ENCODE measurements at regions not wholly inside any gene's neighbourhood (a gene's known extent, or its start where the extent isn't known, plus 50 kb on each side); places are given as distances from the start of the nearest gene placed in this dataset.

DNA sequence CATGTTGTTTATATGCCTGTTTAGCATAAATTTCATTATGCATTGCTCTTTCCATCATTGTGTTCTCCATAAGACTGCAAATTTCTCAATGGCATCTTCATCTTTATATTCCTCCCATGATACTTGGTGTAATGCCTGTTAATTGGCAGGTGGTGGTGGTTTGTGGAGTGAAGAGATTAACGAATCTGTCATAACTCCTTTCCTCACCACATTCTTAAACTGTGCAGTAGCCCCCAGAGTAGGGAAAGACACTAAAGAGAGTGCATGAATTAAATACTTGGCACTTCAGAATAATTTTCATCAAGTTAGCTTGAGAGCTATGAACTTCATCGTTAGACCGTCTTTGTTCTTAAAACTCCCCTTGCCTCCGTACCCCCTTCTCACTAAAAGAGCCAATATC lies 329.7 kb downstream of the HS3ST3B1 start:
- peaks cover 3% of the 10 kb centered on the region for H3K9me3 Mint-ChIP-seq
- no peak overlapping the region for H3K4me2 ChIP-seq

DNA sequence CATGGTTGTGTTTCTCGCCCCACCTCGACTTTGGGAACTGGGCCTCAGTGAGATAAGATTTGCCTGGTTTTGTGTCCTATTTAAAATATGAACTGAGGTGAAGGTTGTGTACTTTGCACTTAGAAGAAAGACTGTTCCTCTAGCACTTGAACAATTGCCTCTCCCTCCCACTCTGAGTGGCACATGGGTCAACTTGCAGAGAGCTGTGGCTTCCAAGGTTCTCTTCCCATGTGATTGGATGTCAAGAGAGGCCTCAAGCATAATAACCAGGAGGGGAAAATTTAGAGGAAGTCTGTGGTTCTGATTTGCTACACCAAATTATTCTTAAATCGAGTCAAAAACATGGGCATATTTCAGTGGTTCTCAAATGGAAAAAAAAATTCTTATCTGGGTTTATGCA lies 329.2 kb downstream of the HS3ST3B1 start:
- no peak overlapping the region for H3K4me3 Mint-ChIP-seq
- Histone ChIP-seq H3K79me2 (ENCODE audit: low read depth) (no peaks in the 10 kb centered on the region), H2AFZ (replicated peaks) (no peak overlapping the region), H3K36me3 (no peaks in the 10 kb centered on the region), H3K9ac (no peak overlapping the region), H3K4me3 (no peak overlapping the region), H3K27ac (no peak overlapping the region), H3K9me3 (ENCODE audit: low read depth) (no peaks in the 10 kb centered on the region), H4K20me1 (ENCODE audit: low read depth) (no peaks in the 10 kb centered on the region), H3K27me3 (no peaks in the 10 kb centered on the region), H3F3A (ENCODE audit: low read depth) (no peaks in the 10 kb centered on the region), H3K4me1 (no peaks in the 10 kb centered on the region), H3K4me2 (no peak overlapping the region)
- TF ChIP-seq, protein P1, sequence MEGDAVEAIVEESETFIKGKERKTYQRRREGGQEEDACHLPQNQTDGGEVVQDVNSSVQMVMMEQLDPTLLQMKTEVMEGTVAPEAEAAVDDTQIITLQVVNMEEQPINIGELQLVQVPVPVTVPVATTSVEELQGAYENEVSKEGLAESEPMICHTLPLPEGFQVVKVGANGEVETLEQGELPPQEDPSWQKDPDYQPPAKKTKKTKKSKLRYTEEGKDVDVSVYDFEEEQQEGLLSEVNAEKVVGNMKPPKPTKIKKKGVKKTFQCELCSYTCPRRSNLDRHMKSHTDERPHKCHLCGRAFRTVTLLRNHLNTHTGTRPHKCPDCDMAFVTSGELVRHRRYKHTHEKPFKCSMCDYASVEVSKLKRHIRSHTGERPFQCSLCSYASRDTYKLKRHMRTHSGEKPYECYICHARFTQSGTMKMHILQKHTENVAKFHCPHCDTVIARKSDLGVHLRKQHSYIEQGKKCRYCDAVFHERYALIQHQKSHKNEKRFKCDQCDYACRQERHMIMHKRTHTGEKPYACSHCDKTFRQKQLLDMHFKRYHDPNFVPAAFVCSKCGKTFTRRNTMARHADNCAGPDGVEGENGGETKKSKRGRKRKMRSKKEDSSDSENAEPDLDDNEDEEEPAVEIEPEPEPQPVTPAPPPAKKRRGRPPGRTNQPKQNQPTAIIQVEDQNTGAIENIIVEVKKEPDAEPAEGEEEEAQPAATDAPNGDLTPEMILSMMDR (IDR thresholded peaks at IDR 0.05): no peak
- no peak for TF ChIP-seq EZH2phosphoT487 (IDR thresholded peaks at IDR 0.05)
- TF ChIP-seq EZH2 (IDR thresholded peaks at IDR 0.05): no peak
- H3K27ac Mint-ChIP-seq: no peak overlapping the region
- no peak for DNase-seq (ENCODE audit: low spot score)
- peaks cover 3% of the 10 kb centered on the region for H3K9me3 Mint-ChIP-seq
- H3K27me3 Mint-ChIP-seq (ENCODE audit: insufficient read depth, low read depth): no peaks in the 10 kb centered on the region
- H3K36me3 Mint-ChIP-seq: no peaks in the 10 kb centered on the region
- H3K4me1 Mint-ChIP-seq: no peaks in the 10 kb centered on the region

More for the DNA sequence above, 329.7 kb downstream of the HS3ST3B1 start:
- Histone ChIP-seq H3K27ac (no peak overlapping the region), H2AFZ (replicated peaks) (no peak overlapping the region), H4K20me1 (ENCODE audit: low read depth) (no peaks in the 10 kb centered on the region), H3F3A (ENCODE audit: low read depth) (no peaks in the 10 kb centered on the region), H3K36me3 (no peaks in the 10 kb centered on the region), H3K79me2 (ENCODE audit: low read depth) (no peaks in the 10 kb centered on the region), H3K4me1 (no peaks in the 10 kb centered on the region), H3K27me3 (no peaks in the 10 kb centered on the region), H3K9ac (no peak overlapping the region), H3K9me3 (ENCODE audit: low read depth) (no peaks in the 10 kb centered on the region), H3K4me3 (no peak overlapping the region)
- no peak overlapping the region for H3K27ac Mint-ChIP-seq
- no peaks in the 10 kb centered on the region for H3K4me1 Mint-ChIP-seq
- no peak for DNase-seq (ENCODE audit: low spot score)
- TF ChIP-seq EZH2phosphoT487 (IDR thresholded peaks at IDR 0.05) (no peak), EZH2 (IDR thresholded peaks at IDR 0.05) (no peak)
- TF ChIP-seq, protein P1 (IDR thresholded peaks at IDR 0.05): no peak
- no peak overlapping the region for H3K4me3 Mint-ChIP-seq
- no peaks in the 10 kb centered on the region for H3K36me3 Mint-ChIP-seq
- no peaks in the 10 kb centered on the region for H3K27me3 Mint-ChIP-seq (ENCODE audit: insufficient read depth, low read depth)

DNA sequence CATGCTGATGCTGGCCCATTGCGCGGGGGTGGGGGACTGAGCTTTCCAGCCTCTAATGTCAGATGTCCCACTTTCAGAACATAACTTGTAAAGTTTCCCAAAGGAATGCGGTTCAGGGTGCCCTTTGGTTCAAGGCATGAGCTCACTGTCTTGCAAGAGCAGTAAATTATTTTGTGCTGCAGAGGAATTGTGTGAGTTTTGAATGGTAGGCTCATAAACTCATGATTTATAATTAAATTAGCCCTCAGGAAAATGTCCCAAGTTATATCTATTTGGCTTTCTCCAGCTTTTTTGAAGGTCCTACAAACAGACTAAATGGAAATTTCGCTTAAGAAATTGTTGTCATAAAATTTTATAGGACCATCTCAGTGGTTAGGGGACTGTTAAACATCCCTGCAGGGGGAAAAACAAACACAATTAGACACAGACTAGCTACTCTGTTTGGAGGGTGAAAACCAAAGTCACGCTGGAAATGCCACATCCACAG lies 321.8 kb downstream of the HS3ST3B1 start:
- H3K9me3 ChIP-seq (ENCODE audit: low read depth): no peaks in the 10 kb centered on the region

More for the DNA sequence above, 321.8 kb downstream of the HS3ST3B1 start:
- Histone ChIP-seq H3K27ac (no peak overlapping the region), H3K27me3 (no peaks in the 10 kb centered on the region), H3K4me2 (no peak overlapping the region), H3K36me3 (no peaks in the 10 kb centered on the region), H3F3A (ENCODE audit: low read depth) (no peaks in the 10 kb centered on the region), H3K4me1 (no peaks in the 10 kb centered on the region), H3K4me3 (no peak overlapping the region), H4K20me1 (ENCODE audit: low read depth) (no peaks in the 10 kb centered on the region), H3K79me2 (ENCODE audit: low read depth) (no peaks in the 10 kb centered on the region), H2AFZ (replicated peaks) (no peak overlapping the region), H3K9ac (no peak overlapping the region)
- Mint-ChIP-seq H3K4me3 (no peak overlapping the region), H3K36me3 (no peaks in the 10 kb centered on the region), H3K9me3 (no peaks in the 10 kb centered on the region), H3K27me3 (ENCODE audit: insufficient read depth, low read depth) (no peaks in the 10 kb centered on the region), H3K27ac (no peak overlapping the region), H3K4me1 (peaks cover 9% of the 10 kb centered on the region)
- TF ChIP-seq EZH2phosphoT487 (IDR thresholded peaks at IDR 0.05) (no peak), EZH2 (IDR thresholded peaks at IDR 0.05) (no peak)
- TF ChIP-seq, protein P1 (IDR thresholded peaks at IDR 0.05): no peak
- no peak for DNase-seq (ENCODE audit: low spot score)
